ENCODE measurements at regions not wholly inside any gene's neighbourhood (a gene's known extent, or its start where the extent isn't known, plus 50 kb on each side); places are given as distances from the start of the nearest gene placed in this dataset.

DNA sequence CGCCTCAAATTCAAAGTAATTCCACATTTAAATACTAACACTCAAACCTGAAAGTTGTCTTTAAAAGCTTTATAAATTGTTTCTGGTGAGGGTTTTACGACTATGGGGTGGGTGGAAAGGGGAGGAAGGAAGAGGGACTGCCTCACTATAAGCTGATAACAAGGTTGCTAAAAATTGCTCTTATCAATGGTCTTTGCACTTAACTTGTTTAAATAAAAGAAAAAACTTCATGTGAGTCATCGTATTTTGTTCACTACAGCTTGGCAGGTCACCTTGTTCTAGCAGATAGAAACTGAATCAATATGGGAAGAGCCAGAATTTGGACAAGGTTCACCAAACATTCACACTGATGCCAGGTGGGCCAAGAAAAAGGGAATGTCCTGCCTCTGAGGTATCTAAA is 129.2 kb downstream of the TES start:
- no peak overlapping the region for H3K27ac ChIP-seq (ENCODE audit: insufficient read length, low read depth, low read length)
- no peak overlapping the region for H3K4me2 ChIP-seq (ENCODE audit: insufficient read depth, insufficient read length, low read length)
- H2BK5ac ChIP-seq (ENCODE audit: insufficient read length, low read length) = no peak overlapping the region
- H3K56ac ChIP-seq (ENCODE audit: insufficient read length, low read depth, low read length) = no peak overlapping the region
- no peak overlapping the region for H2AK5ac ChIP-seq (ENCODE audit: insufficient read length, low read length)
- H3K27me3 Mint-ChIP-seq (ENCODE audit: low read depth) = no peaks in the 10 kb centered on the region
- no peak overlapping the region for H2AFZ ChIP-seq (ENCODE audit: low read length)
- H4K5ac ChIP-seq (ENCODE audit: insufficient read length, low read depth, low read length) = no peak overlapping the region
- no peak overlapping the region for H2BK15ac ChIP-seq (ENCODE audit: low read depth, low read length)
- no peak overlapping the region for H3K27ac Mint-ChIP-seq
- no peak overlapping the region for H3K4ac ChIP-seq (ENCODE audit: low read depth, low read length)
- no peaks in the 10 kb centered on the region for H4K20me1 ChIP-seq (ENCODE audit: control insufficient read depth, insufficient read depth, insufficient read length)
- H3T11ph ChIP-seq (ENCODE audit: low read length) = no peak overlapping the region
- DNase-seq = no peak
- TF ChIP-seq CTCF (conservative IDR thresholded peaks at IDR 0.05) = no peak
- no peak overlapping the region for H4K8ac ChIP-seq (replicated peaks; ENCODE audit: insufficient read length, low read depth, low read length)
- 0 out of 4 replicates have a peak, but pooled peaks cover 0 to 4% of the 10 kb centered on the region in 2 experiments for H3K4me1 Mint-ChIP-seq
- no peak overlapping the region for H3K18ac ChIP-seq (ENCODE audit: insufficient read length, low read depth, low read length)
- no CpG with 5 or more reads among the region's 3 CpGs for WGBS (ENCODE audit: extremely low coverage, insufficient read length, low lambda C conversion rate)
- H3K9ac ChIP-seq (ENCODE audit: extremely low read depth, insufficient read length, low read length) = no peak overlapping the region
- no peaks in the 10 kb centered on the region for H3K79me2 ChIP-seq (ENCODE audit: insufficient read depth, low read length)
- no peaks in the 10 kb centered on the region for H3K27me3 ChIP-seq (ENCODE audit: insufficient read depth, low read length)
- H3K79me1 ChIP-seq (ENCODE audit: insufficient read depth, low read depth, low read length, poor library complexity, severe bottlenecking) = no peaks in the 10 kb centered on the region
- no peaks in the 10 kb centered on the region for H3K9me3 ChIP-seq (ENCODE audit: control insufficient read depth, low read depth, low read length)
- no peaks in the 10 kb centered on the region for H3K23me2 ChIP-seq (ENCODE audit: insufficient read length, low read depth, low read length, poor library complexity, severe bottlenecking)
- H3K9me3 Mint-ChIP-seq = no peaks in the 10 kb centered on the region
- no peaks in the 10 kb centered on the region; a peak in 1 of 7 replicates for H3K36me3 Mint-ChIP-seq (ENCODE audit: insufficient read depth in 1 of 3, low read depth in 3 of 3)
- no peak overlapping the region for H3K23ac ChIP-seq (ENCODE audit: insufficient read length, low read depth, low read length)
- H3K4me1 ChIP-seq (ENCODE audit: insufficient read depth, low read length) = no peaks in the 10 kb centered on the region
- no peak overlapping the region for H3K4me3 Mint-ChIP-seq
- no peak overlapping the region for H4K91ac ChIP-seq (ENCODE audit: insufficient read length, low read depth, low read length)
- H3K14ac ChIP-seq (ENCODE audit: insufficient read depth, low read length) = no peak overlapping the region
- H2BK20ac ChIP-seq (ENCODE audit: low read depth, low read length, poor library complexity, severe bottlenecking) = no peak overlapping the region
- H2BK120ac ChIP-seq (ENCODE audit: low read depth, low read length, poor library complexity, severe bottlenecking) = no peak overlapping the region
- no peak overlapping the region for H2BK12ac ChIP-seq (ENCODE audit: insufficient read length, low read depth, low read length)

All from H9 (cell line).